Smooth muscle cell (in vitro differentiated cells): ENCODE measurements at regions not wholly inside any gene's neighbourhood (a gene's known extent, or its start where the extent isn't known, plus 50 kb on each side); places are given as distances from the start of the nearest gene placed in this dataset.

Source experiments
- DNase-seq: peaks from one replicate; lab custom pipeline; 2025; ENCODE audit not compliant: unreplicated experiment; lab: John Stamatoyannopoulos, UW
- H2AFZ ChIP-seq: fragments of 200-600 bp; sonication (generic); 2 replicates; pipeline ENCODE4 v1.6.0; 2016; ENCODE audit warnings: antibody characterized with exemption, low read depth, mild to moderate bottlenecking
- H3F3A ChIP-seq: fragments of 200-600 bp; sonication (generic); 2 replicates; pipeline ENCODE4 v1.6.0; 2017; ENCODE audit warnings: antibody characterized with exemption, low read depth
- H3K27ac ChIP-seq: fragments of 200-600 bp; sonication (generic); 2 replicates; pipeline ENCODE4 v1.5.1; 2016; ENCODE audit warnings: low read depth, mild to moderate bottlenecking
- H3K27me3 ChIP-seq: fragments of 200-600 bp; sonication (generic); 2 replicates; pipeline ENCODE4 v1.6.1; 2016; ENCODE audit warnings: low read depth, mild to moderate bottlenecking
- H3K36me3 ChIP-seq: fragments of 200-600 bp; sonication (generic); 2 replicates; pipeline ENCODE4 v1.5.1; 2016; ENCODE audit warnings: low read depth
- H3K4me1 ChIP-seq: fragments of 200-600 bp; sonication (generic); 2 replicates; pipeline ENCODE4 v1.5.1; 2016; ENCODE audit warnings: low read depth
- H3K4me2 ChIP-seq: fragments of 200-600 bp; sonication (generic); 2 replicates; pipeline ENCODE4 v1.6.0; 2016; ENCODE audit warnings: mild to moderate bottlenecking
- H3K4me3 ChIP-seq: fragments of 200-600 bp; sonication (generic); 2 replicates; pipeline ENCODE4 v1.5.1; 2016; ENCODE audit warnings: mild to moderate bottlenecking
- H3K79me2 ChIP-seq: fragments of 200-600 bp; sonication (generic); 2 replicates; pipeline ENCODE4 v1.6.0; 2016; ENCODE audit warnings: low read depth, mild to moderate bottlenecking
- H3K9ac ChIP-seq: fragments of 200-600 bp; sonication (generic); 2 replicates; pipeline ENCODE4 v1.6.0; 2016; ENCODE audit warnings: low read depth
- H3K9me3 ChIP-seq: fragments of 200-600 bp; sonication (generic); replicated peaks from 2 replicates; pipeline ENCODE4 v1.5.1; 2016; ENCODE audit warnings: low read depth
- H4K20me1 ChIP-seq: fragments of 200-600 bp; sonication (generic); 2 replicates; pipeline ENCODE4 v1.6.0; 2016; ENCODE audit warnings: low read depth
- CTCF ChIP-seq: fragments of 200-600 bp; sonication (generic); IDR thresholded peaks from 2 replicates; pipeline ENCODE4 v1.5.1; 2017; ENCODE audit warnings: borderline replicate concordance, mild to moderate bottlenecking, antibody characterized with exemption; ENCODE audit not compliant: insufficient read depth, poor library complexity, severe bottlenecking
- WGBS: methylation state at CpG from one replicate; pipeline ENCODE4 v1.1.7; 2016; ENCODE audit warnings: low lambda C conversion rate; 5-methylcytosine and 5-hydroxymethylcytosine counted together

GRCh38 chr7:9796241-9796640, 1177.4 kb upstream of the PHF14 start:
- Histone ChIP-seq H3K4me3 (no peak overlapping the region), H3K27ac (no peak overlapping the region), H4K20me1 (no peaks in the 10 kb centered on the region), H3K4me1 (no peaks in the 10 kb centered on the region), H3K79me2 (no peaks in the 10 kb centered on the region), H3K36me3 (no peaks in the 10 kb centered on the region), H2AFZ (no peak overlapping the region), H3K27me3 (no peaks in the 10 kb centered on the region), H3K9ac (no peak overlapping the region), H3F3A (no peaks in the 10 kb centered on the region), H3K4me2 (no peak overlapping the region), H3K9me3 (peaks cover 3% of the 10 kb centered on the region)
- TF ChIP-seq CTCF: no peak
- WGBS: 67% methylated on average over 1 of the region's 1 CpG
- DNase-seq: no peak

GRCh38 chr7:9822458-9823290, 1151.0 kb upstream of the PHF14 start:
- 87% methylated on average over 20 of the region's 20 CpGs for WGBS
- DNase-seq: no peak
- no peaks in the 10 kb centered on the region for H3K79me2 ChIP-seq
- no peaks in the 10 kb centered on the region for H3K4me1 ChIP-seq
- no peaks in the 10 kb centered on the region for H3K27me3 ChIP-seq
- no peak for TF ChIP-seq CTCF
- no peak overlapping the region for H3K4me3 ChIP-seq
- H3K36me3 ChIP-seq: no peaks in the 10 kb centered on the region
- no peak overlapping the region for H2AFZ ChIP-seq
- H3F3A ChIP-seq: no peaks in the 10 kb centered on the region
- H3K27ac ChIP-seq: no peak overlapping the region
- no peaks in the 10 kb centered on the region for H3K9me3 ChIP-seq
- H3K9ac ChIP-seq: no peak overlapping the region
- no peaks in the 10 kb centered on the region for H4K20me1 ChIP-seq
- no peak overlapping the region for H3K4me2 ChIP-seq

GRCh38 chr7:9835199-9835598, 1138.5 kb upstream of the PHF14 start:
- no peak overlapping the region for H3K4me3 ChIP-seq
- no peak overlapping the region for H3K9ac ChIP-seq
- H3F3A ChIP-seq: no peaks in the 10 kb centered on the region
- H3K27ac ChIP-seq: no peak overlapping the region
- DNase-seq: no peak
- no peak overlapping the region for H2AFZ ChIP-seq
- no peaks in the 10 kb centered on the region for H3K9me3 ChIP-seq
- H3K27me3 ChIP-seq: no peaks in the 10 kb centered on the region
- H4K20me1 ChIP-seq: no peaks in the 10 kb centered on the region
- no peak for TF ChIP-seq CTCF
- no peaks in the 10 kb centered on the region for H3K36me3 ChIP-seq
- H3K4me2 ChIP-seq: no peak overlapping the region
- no peaks in the 10 kb centered on the region for H3K4me1 ChIP-seq
- 76% methylated on average over 3 of the region's 3 CpGs for WGBS
- H3K79me2 ChIP-seq: no peaks in the 10 kb centered on the region

- Histone ChIP-seq H4K20me1 (no peaks in the 10 kb centered on the region), H3F3A (no peaks in the 10 kb centered on the region), H2AFZ (no peak overlapping the region), H3K9me3 (no peaks in the 10 kb centered on the region), H3K36me3 (no peaks in the 10 kb centered on the region), H3K27ac (no peak overlapping the region), H3K79me2 (no peaks in the 10 kb centered on the region), H3K27me3 (no peaks in the 10 kb centered on the region), H3K4me2 (no peak overlapping the region), H3K9ac (no peak overlapping the region), H3K4me1 (no peaks in the 10 kb centered on the region), H3K4me3 (no peak overlapping the region)
- 85% methylated on average over 1 of the region's 1 CpG for WGBS
- no peak for TF ChIP-seq CTCF
- no peak for DNase-seq
Observed at GRCh38 chr7:9836671-9837070, 1137.0 kb upstream of the PHF14 start.
